HUES64 (cell line): ENCODE measurements at regions not wholly inside any gene's neighbourhood (a gene's known extent, or its start where the extent isn't known, plus 50 kb on each side); places are given as distances from the start of the nearest gene placed in this dataset.
"Not testable (repeated sequence)": the region's sequence is repeated elsewhere in the genome, so short reads cannot be mapped to it uniquely, and the experiment has no call there.

Experiments
- H3K27ac ChIP-seq: 2 replicates; pipeline ENCODE4 v1.7.0; 2013; ENCODE audit warnings: low read depth, low read length, inconsistent platforms
- H3K27me3 ChIP-seq: 2 replicates; pipeline ENCODE4 v1.6.1; 2013; ENCODE audit warnings: mild to moderate bottlenecking, low read length; ENCODE audit not compliant: insufficient read depth
- H3K36me3 ChIP-seq: 2 replicates; pipeline ENCODE4 v1.6.1; 2013; ENCODE audit warnings: mild to moderate bottlenecking, low read length; ENCODE audit not compliant: insufficient read depth
- H3K4me1 ChIP-seq: 2 replicates; pipeline ENCODE4 v1.6.1; 2013; ENCODE audit warnings: mild to moderate bottlenecking, low read length, moderate library complexity; ENCODE audit not compliant: insufficient read depth
- H3K4me3 ChIP-seq: 2 replicates; pipeline ENCODE4 v1.5.1; 2013; ENCODE audit warnings: mild to moderate bottlenecking, low read length, moderate library complexity
- H3K9ac ChIP-seq: 2 replicates; pipeline ENCODE4 v1.6.1; 2013; ENCODE audit warnings: mild to moderate bottlenecking, low read depth, low read length
- H3K9me3 ChIP-seq: 2 replicates; pipeline ENCODE4 v1.6.1; 2013; ENCODE audit warnings: low read depth, low read length; ENCODE audit not compliant: insufficient read depth
- WGBS: fragments of 150-250, 120-280 bp; methylation state at CpG from one replicate; pipeline ENCODE4 v1.1.7; 2013; ENCODE audit warnings: missing lambda C conversion rate; 5-methylcytosine and 5-hydroxymethylcytosine counted together

GRCh38 chr5:37962389-37962788 lies 122.5 kb upstream of the GDNF start:
- H3K27ac ChIP-seq, result no peak overlapping the region
- 100% methylated on average over 1 of the region's 1 CpG for WGBS
- H3K9ac ChIP-seq, result no peak overlapping the region
- H3K9me3 ChIP-seq, result peaks cover 28% of the 10 kb centered on the region
- no peaks in the 10 kb centered on the region for H3K36me3 ChIP-seq
- H3K4me1 ChIP-seq, result no peaks in the 10 kb centered on the region
- H3K27me3 ChIP-seq, result no peaks in the 10 kb centered on the region
- no peak overlapping the region for H3K4me3 ChIP-seq

DNA sequence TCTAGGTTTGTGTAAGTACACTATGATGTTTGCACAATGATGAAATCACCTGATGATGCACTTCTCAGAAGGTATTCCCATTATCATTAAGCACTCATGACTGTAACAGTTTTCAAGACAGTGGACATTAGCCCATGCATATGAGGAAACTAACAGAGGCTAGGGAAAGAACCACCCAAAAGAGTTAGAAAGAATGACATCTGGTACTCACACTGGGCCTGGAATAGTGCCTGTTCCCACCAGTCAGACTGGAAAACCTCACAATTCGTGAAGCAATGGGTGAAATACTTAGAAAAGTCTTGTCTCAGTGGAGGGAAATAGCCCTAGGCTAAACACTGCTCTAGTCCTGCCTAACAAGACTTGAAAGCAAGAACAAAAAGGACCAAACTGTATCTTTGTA lies 117.4 kb upstream of the GDNF start:
- Histone ChIP-seq H3K4me1 (no peaks in the 10 kb centered on the region), H3K36me3 (no peaks in the 10 kb centered on the region), H3K4me3 (no peak overlapping the region), H3K9me3 (peaks cover 28% of the 10 kb centered on the region), H3K27me3 (no peaks in the 10 kb centered on the region), H3K9ac (no peak overlapping the region), H3K27ac (no peak overlapping the region)
- 93% methylated on average over 1 of the region's 1 CpG for WGBS

- Histone ChIP-seq H3K9me3 (peaks cover 28% of the 10 kb centered on the region), H3K4me3 (no peak overlapping the region)
- 96% methylated on average over 3 of the region's 4 CpGs for WGBS
Observed at GRCh38 chr5:37955748-37956147, 115.9 kb upstream of the GDNF start.

GRCh38 chr5:37954561-37954960 lies 114.7 kb upstream of the GDNF start:
- H3K4me1 ChIP-seq, result no peaks in the 10 kb centered on the region

More at GRCh38 chr5:37955748-37956147, 115.9 kb upstream of the GDNF start:
- no peak overlapping the region for H3K27ac ChIP-seq
- H3K36me3 ChIP-seq, result no peaks in the 10 kb centered on the region
- H3K27me3 ChIP-seq, result no peaks in the 10 kb centered on the region
- H3K4me1 ChIP-seq, result no peaks in the 10 kb centered on the region
- H3K9ac ChIP-seq, result no peak overlapping the region

GRCh38 chr5:37951946-37952721 lies 112.3 kb upstream of the GDNF start:
- Histone ChIP-seq H3K27ac (no peak overlapping the region), H3K4me3 (no peak overlapping the region), H3K36me3 (no peaks in the 10 kb centered on the region), H3K4me1 (no peaks in the 10 kb centered on the region), H3K9ac (no peak overlapping the region), H3K27me3 (no peaks in the 10 kb centered on the region; the same call in 1 of the 2 replicates), H3K9me3 (no peaks in the 10 kb centered on the region)
- 96% methylated on average over 32 of the region's 32 CpGs for WGBS

More at GRCh38 chr5:37954561-37954960, 114.7 kb upstream of the GDNF start:
- H3K9me3 ChIP-seq, result peaks cover 18% of the 10 kb centered on the region
- H3K36me3 ChIP-seq, result no peaks in the 10 kb centered on the region
- no peak overlapping the region for H3K9ac ChIP-seq
- H3K27me3 ChIP-seq, result no peaks in the 10 kb centered on the region
- H3K4me3 ChIP-seq, result no peak overlapping the region
- H3K27ac ChIP-seq, result no peak overlapping the region

GRCh38 chr5:37950436-37950835 lies 110.6 kb upstream of the GDNF start:
- H3K36me3 ChIP-seq, result no peaks in the 10 kb centered on the region
- no peaks in the 10 kb centered on the region; the same call in 1 of the 2 replicates for H3K27me3 ChIP-seq
- no peak overlapping the region for H3K9ac ChIP-seq
- no peaks in the 10 kb centered on the region for H3K9me3 ChIP-seq
- 89% methylated on average over 1 of the region's 1 CpG for WGBS
- no peak overlapping the region for H3K27ac ChIP-seq
- H3K4me3 ChIP-seq, result no peak overlapping the region
- H3K4me1 ChIP-seq, result no peaks in the 10 kb centered on the region

DNA sequence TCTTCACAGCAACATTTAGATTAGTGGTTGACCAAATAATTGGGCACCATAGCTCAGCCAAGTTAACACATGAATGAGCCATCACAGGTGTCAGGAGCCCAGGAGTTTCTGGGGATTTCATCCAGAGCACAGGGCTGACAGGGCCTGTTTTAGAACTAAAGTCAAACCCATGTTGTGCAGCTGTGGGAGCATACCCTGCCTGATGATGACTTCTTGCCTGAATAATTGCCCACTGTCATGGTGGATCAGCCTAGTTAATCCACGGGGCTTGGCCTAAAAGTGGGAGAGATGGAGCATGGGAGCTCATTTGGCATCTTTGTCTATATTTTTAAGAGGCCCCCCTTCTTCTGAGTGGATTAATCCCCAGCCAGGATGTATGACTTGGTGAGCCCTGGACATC lies 105.6 kb upstream of the GDNF start:
- no peak overlapping the region for H3K27ac ChIP-seq
- no peaks in the 10 kb centered on the region for H3K4me1 ChIP-seq
- 92% methylated on average over 1 of the region's 1 CpG for WGBS
- H3K36me3 ChIP-seq, result no peaks in the 10 kb centered on the region
- no peaks in the 10 kb centered on the region; the same call in 1 of the 2 replicates for H3K27me3 ChIP-seq
- no peak overlapping the region for H3K9ac ChIP-seq
- H3K4me3 ChIP-seq, result no peak overlapping the region
- no peaks in the 10 kb centered on the region for H3K9me3 ChIP-seq

- H3K27ac ChIP-seq, H3K9ac ChIP-seq, H3K4me3 ChIP-seq, H3K4me1 ChIP-seq, H3K27me3 ChIP-seq, H3K36me3 ChIP-seq, H3K9me3 ChIP-seq: not testable (repeated sequence)
- no CpG with 5 or more reads among the region's 2 CpGs for WGBS
Observed at GRCh38 chr5:37943136-37943535, 103.3 kb upstream of the GDNF start.

GRCh38 chr5:37940931-37941623 lies 101.2 kb upstream of the GDNF start:
- H3K9me3 ChIP-seq, result no peaks in the 10 kb centered on the region
- H3K36me3 ChIP-seq, result no peaks in the 10 kb centered on the region
- H3K27me3 ChIP-seq, result no peaks in the 10 kb centered on the region
- no peak overlapping the region for H3K27ac ChIP-seq
- H3K9ac ChIP-seq, result no peak overlapping the region
- 88% methylated on average over 4 of the region's 4 CpGs for WGBS
- no peak overlapping the region for H3K4me3 ChIP-seq
- no peaks in the 10 kb centered on the region for H3K4me1 ChIP-seq

GRCh38 chr5:37938861-37939260 lies 99.0 kb upstream of the GDNF start:
- WGBS, result 89% methylated on average over 2 of the region's 2 CpGs
- Histone ChIP-seq H3K4me3 (no peak overlapping the region), H3K27ac (no peak overlapping the region), H3K4me1 (no peaks in the 10 kb centered on the region), H3K9me3 (no peaks in the 10 kb centered on the region), H3K27me3 (no peaks in the 10 kb centered on the region), H3K9ac (no peak overlapping the region), H3K36me3 (no peaks in the 10 kb centered on the region)

DNA sequence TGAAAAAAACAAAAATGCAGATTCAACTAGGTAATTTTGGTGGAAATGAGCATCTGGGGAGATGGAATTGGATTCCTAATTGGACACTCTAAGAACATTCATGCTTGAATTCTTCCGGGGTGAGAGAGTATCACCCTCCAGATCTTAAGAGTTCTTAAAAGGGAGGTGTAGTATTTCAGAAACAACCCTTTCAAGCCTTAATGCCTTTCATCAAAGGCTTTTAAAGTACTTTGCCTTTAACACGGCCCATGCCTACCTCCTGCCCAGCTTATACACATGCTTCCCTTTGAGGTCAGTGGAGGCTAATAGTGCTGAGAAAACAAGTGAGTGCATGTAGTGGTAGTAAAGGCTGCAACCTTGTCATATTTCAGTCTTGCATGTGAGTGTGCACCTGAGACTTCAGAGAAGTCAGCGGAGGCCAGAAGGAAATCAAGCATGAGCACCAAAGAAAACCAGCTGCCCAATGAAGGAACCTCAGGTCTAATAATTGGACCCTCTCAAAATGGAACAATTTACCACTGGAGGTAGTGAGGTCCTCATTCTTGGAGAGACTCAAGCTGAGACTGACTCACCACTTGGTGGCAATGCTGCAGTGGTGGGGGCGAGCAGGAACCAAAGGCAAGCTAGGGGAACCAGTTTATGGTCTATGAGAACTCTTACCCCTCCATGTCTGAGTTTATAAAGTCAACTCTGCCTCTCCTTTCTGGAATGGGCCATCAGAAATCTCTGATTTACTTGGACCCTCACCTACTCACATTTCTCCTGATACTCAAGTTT lies 98.4 kb upstream of the GDNF start:
- H3K9ac ChIP-seq, result no peak overlapping the region

More for the DNA sequence above, 98.4 kb upstream of the GDNF start:
- Histone ChIP-seq H3K4me1 (no peaks in the 10 kb centered on the region), H3K27me3 (no peaks in the 10 kb centered on the region), H3K36me3 (no peaks in the 10 kb centered on the region), H3K9me3 (no peaks in the 10 kb centered on the region), H3K4me3 (no peak overlapping the region), H3K27ac (no peak overlapping the region)
- 84% methylated on average over 4 of the region's 4 CpGs for WGBS
